Lung (tissue), 11 donors: ENCODE measurements at regions not wholly inside any gene's neighbourhood (a gene's known extent, or its start where the extent isn't known, plus 50 kb on each side); places are given as distances from the start of the nearest gene placed in this dataset.

Experiments
- ATAC-seq: fragments of 200-7000 bp; cut with Tn5 transposase; one replicate; pipeline ENCODE4 v1.9.1; 2020; ENCODE audit warnings: moderate number of reproducible peaks; ENCODE audit not compliant: insufficient read depth, low FRiP score
- DNase-seq, 3 donors: peaks; one replicate each; pipeline ENCODE4 v3.0.0-alpha.2; 2013 to 2017
- H3K27ac ChIP-seq, 2 donors: one replicate each; pipeline ENCODE4 v1.5.1; 2013; ENCODE audit warnings: mild to moderate bottlenecking in 2 of 2, moderate library complexity in 2 of 2, control low read depth in 1 of 2, inconsistent platforms in 1 of 2, low read depth in 1 of 2, low read length in 1 of 2
- H3K27me3 ChIP-seq, 3 donors: one replicate each; pipeline ENCODE4 v1.5.1; 2013; ENCODE audit warnings: low read length in 2 of 3; ENCODE audit not compliant: control insufficient read depth in 3 of 3, insufficient read depth in 3 of 3
- H3K36me3 ChIP-seq, 4 donors: one replicate each; pipeline ENCODE4 v1.5.1; 2013; ENCODE audit warnings: low read length in 4 of 4, mild to moderate bottlenecking in 1 of 4, moderate library complexity in 1 of 4; ENCODE audit not compliant: control insufficient read depth in 4 of 4, insufficient read depth in 4 of 4
- H3K4me1 ChIP-seq, 5 donors: one replicate each; pipeline ENCODE4 v1.5.1; 2013; ENCODE audit warnings: low read length in 5 of 5, mild to moderate bottlenecking in 2 of 5, moderate library complexity in 1 of 5; ENCODE audit not compliant: control insufficient read depth in 5 of 5, insufficient read depth in 5 of 5
- H3K4me3 ChIP-seq: one replicate; pipeline ENCODE4 v1.5.1; 2013; ENCODE audit warnings: mild to moderate bottlenecking, control low read depth, moderate library complexity
- H3K9ac ChIP-seq, 2 donors: one replicate each; pipeline ENCODE4 v1.5.1; 2013; ENCODE audit warnings: low read length in 2 of 2, control low read depth in 1 of 2; ENCODE audit not compliant: insufficient read depth in 1 of 2
- H3K9me3 ChIP-seq, 4 donors: one replicate each; pipeline ENCODE4 v1.5.1; 2013; ENCODE audit warnings: low read length in 3 of 4, mild to moderate bottlenecking in 1 of 4, moderate library complexity in 1 of 4; ENCODE audit not compliant: control insufficient read depth in 4 of 4, insufficient read depth in 3 of 4
- CTCF ChIP-seq: IDR thresholded peaks from 2 replicates; pipeline ENCODE4 v1.5.1; 2012; ENCODE audit warnings: mild to moderate bottlenecking; ENCODE audit errors: control extremely low read depth, extremely low read depth
- WGBS, 2 donors: extraction: QIAGEN DNeasy Blood & Tissue Kit; methylation state at CpG; one replicate each; pipeline ENCODE4 v1.1.7; 2013; 5-methylcytosine and 5-hydroxymethylcytosine counted together
- donor health status: control.
- donor health status: control.
- donor health status: Bipolar disorder and iron deficiency.
- donor health status: healthy.
- donor health status: DM: yes; HTN: yes; CAD: no.

- Histone ChIP-seq H3K9me3 (peaks cover 0 to 7% (median 0%) of the 10 kb centered on the region in 4 donors), H3K4me3 (no peak overlapping the region), H3K36me3 (no peaks in the 10 kb centered on the region), H3K27me3 (no peaks in the 10 kb centered on the region), H3K27ac (no peak overlapping the region), H3K9ac (no peak overlapping the region), H3K4me1 (peaks cover 0 to 4% (median 0%) of the 10 kb centered on the region in 5 donors)
- DNase-seq: no peak
- no peak for TF ChIP-seq CTCF
- 85 to 91% methylated on average over 1 of the region's 1 CpG for WGBS, 2 donors
- ATAC-seq: no peak
These were observed 133.1 kb downstream of the DIPK2A start for GRCh38 chr3:144104679-144105078.

GRCh38 chr3:144105542-144105941 is 133.9 kb downstream of the DIPK2A start:
- WGBS, 2 donors: 83 to 84% methylated on average over 3 of the region's 3 CpGs
- Histone ChIP-seq H3K4me3 (no peak overlapping the region), H3K27ac (no peak overlapping the region), H3K27me3 (no peaks in the 10 kb centered on the region), H3K36me3 (no peaks in the 10 kb centered on the region), H3K9ac (no peak overlapping the region), H3K9me3 (no peaks in the 10 kb centered on the region), H3K4me1 (peaks cover 0 to 4% (median 0%) of the 10 kb centered on the region in 5 donors)
- no peak for ATAC-seq
- no peak for TF ChIP-seq CTCF
- DNase-seq: peak in 2 of 3 donors; percentile 11 to 17

- no peak for ATAC-seq
- no peak overlapping the region for H3K4me3 ChIP-seq
These were observed 135.3 kb downstream of the DIPK2A start for GRCh38 chr3:144106970-144107369.

More at GRCh38 chr3:144106970-144107369, 135.3 kb downstream of the DIPK2A start:
- TF ChIP-seq CTCF: no peak
- 66 to 77% methylated on average over 3 of the region's 3 CpGs for WGBS, 2 donors
- Histone ChIP-seq H3K9me3 (no peaks in the 10 kb centered on the region), H3K9ac (no peak overlapping the region), H3K27ac (no peak overlapping the region), H3K4me1 (peaks cover 0 to 4% (median 0%) of the 10 kb centered on the region in 5 donors), H3K36me3 (no peaks in the 10 kb centered on the region), H3K27me3 (no peaks in the 10 kb centered on the region)
- no peak for DNase-seq
